ENCODE measurements at regions not wholly inside any gene's neighbourhood (a gene's known extent, or its start where the extent isn't known, plus 50 kb on each side); places are given as distances from the start of the nearest gene placed in this dataset.

GRCh38 chr9:79477241-79477840, 94.4 kb upstream of the TLE4 start:
- FAIRE-seq (no peak), DNase-seq (ENCODE audit: low read depth, low spot score) (no peak)
- TF ChIP-seq POLR2AphosphoS5 (IDR thresholded peaks at IDR 0.05; ENCODE audit: insufficient read depth, low read depth, low read length) (no peak), EZH2 (IDR thresholded peaks at IDR 0.05; ENCODE audit: borderline replicate concordance, low read depth, low read length, severe bottlenecking) (no peak), GATA2 (IDR thresholded peaks at IDR 0.05; ENCODE audit: insufficient read depth, insufficient read length, low read depth, low read length) (no peak), CTCF (IDR thresholded peaks at IDR 0.05; ENCODE audit: extremely low read depth in 1 of 2, insufficient read depth in 1 of 2, low read depth in 1 of 2, low read length in 2 of 2) (no peak)
- no peaks in the 10 kb centered on the region for H3K36me3 ChIP-seq (ENCODE audit: control insufficient read depth in 2 of 2, extremely low read depth in 1 of 2, insufficient read depth in 2 of 2, low read length in 2 of 2)
- intact Hi-C loops (cut with micrococcal nuclease) (no loop called here), dilution Hi-C loops (cut with MboI; ENCODE audit: extremely low pct_ligation_motif_present, low sequenced_read_pairs) (no loop called here)
- H3K4me3 ChIP-seq (replicated peaks in 1 of 3; ENCODE audit: insufficient read depth in 1 of 3, low read depth in 1 of 3, low read length in 3 of 3) = no peak overlapping the region
- no peaks in the 10 kb centered on the region for H3K9me1 ChIP-seq (replicated peaks; ENCODE audit: control insufficient read depth, extremely low read depth, insufficient read depth, low read length)
- H3K4me1 ChIP-seq (ENCODE audit: control insufficient read depth, extremely low read depth, insufficient read depth, low read length) = no peaks in the 10 kb centered on the region
- no peak overlapping the region for H3K4me2 ChIP-seq (ENCODE audit: insufficient read depth, low read length)
- no TSS peak for BruUV-seq (replicated peaks)
- no peaks in the 10 kb centered on the region for H3K9me3 ChIP-seq (replicated peaks; ENCODE audit: control insufficient read depth, insufficient read depth, low read length)
- no peaks in the 10 kb centered on the region for H3K79me2 ChIP-seq (ENCODE audit: control insufficient read depth, insufficient read depth, low read length)
- no peak overlapping the region for H3K9ac ChIP-seq (replicated peaks; ENCODE audit: extremely low read depth, insufficient read depth, low read length)
- no peaks in the 10 kb centered on the region for H3K27me3 ChIP-seq (ENCODE audit: control insufficient read depth in 2 of 2, insufficient read depth in 2 of 2, low read length in 2 of 2)
- H3K27ac ChIP-seq (ENCODE audit: insufficient read depth, low read depth, low read length) = no peak overlapping the region
- H2AFZ ChIP-seq (ENCODE audit: low read depth, low read length) = no peak overlapping the region
- POLR2A ChIA-PET = no interaction called here
- CTCF ChIA-PET = no interaction called here
- H4K20me1 ChIP-seq (replicated peaks; ENCODE audit: control insufficient read depth, extremely low read depth, insufficient read depth, low read length) = no peaks in the 10 kb centered on the region
